ENCODE measurements at regions not wholly inside any gene's neighbourhood (a gene's known extent, or its start where the extent isn't known, plus 50 kb on each side); places are given as distances from the start of the nearest gene placed in this dataset.

DNA sequence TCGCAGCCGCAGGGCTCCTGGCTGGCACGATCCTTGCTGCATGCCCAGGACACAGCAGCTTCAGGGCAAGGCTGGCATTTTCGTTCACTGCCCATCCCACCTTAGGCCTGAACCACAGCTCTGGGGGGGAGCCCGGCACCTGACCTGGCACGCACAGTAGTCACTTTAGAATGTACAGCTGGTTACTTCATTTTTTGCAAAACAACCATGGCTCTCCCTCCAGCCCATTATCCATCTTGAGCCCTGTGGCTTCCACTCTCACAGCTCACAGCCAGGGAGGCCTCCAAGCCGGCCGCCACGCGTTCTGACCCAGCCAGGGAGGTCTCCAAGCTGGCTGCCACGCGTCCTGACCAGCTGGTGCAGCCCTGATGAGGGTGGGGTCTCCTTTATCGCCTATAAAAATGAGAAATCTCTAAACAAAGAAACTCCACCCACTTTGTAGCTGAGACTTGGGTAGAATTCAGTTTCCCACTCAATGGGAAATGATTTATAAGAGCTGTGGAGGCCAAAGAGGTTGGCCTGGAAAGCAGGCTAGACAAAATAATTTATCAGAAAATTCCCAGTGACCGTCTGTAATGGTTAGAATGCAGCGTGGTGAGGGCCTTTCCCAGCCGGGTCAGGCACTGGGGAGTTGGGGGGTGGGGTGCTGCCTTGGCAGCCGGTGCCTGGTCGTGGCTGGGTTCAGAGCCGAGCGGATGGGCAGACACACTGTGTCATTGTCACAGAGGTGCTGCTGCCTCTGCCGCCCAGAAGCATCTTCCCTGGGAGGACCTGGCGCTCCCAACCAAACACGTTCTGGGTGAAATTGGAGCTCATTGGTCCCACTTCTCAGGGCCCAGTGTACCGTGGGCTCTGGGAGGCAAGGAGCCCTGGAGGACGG, 54.6 kb upstream of the ACTRT2 start:
- TF ChIP-seq, protein P1, sequence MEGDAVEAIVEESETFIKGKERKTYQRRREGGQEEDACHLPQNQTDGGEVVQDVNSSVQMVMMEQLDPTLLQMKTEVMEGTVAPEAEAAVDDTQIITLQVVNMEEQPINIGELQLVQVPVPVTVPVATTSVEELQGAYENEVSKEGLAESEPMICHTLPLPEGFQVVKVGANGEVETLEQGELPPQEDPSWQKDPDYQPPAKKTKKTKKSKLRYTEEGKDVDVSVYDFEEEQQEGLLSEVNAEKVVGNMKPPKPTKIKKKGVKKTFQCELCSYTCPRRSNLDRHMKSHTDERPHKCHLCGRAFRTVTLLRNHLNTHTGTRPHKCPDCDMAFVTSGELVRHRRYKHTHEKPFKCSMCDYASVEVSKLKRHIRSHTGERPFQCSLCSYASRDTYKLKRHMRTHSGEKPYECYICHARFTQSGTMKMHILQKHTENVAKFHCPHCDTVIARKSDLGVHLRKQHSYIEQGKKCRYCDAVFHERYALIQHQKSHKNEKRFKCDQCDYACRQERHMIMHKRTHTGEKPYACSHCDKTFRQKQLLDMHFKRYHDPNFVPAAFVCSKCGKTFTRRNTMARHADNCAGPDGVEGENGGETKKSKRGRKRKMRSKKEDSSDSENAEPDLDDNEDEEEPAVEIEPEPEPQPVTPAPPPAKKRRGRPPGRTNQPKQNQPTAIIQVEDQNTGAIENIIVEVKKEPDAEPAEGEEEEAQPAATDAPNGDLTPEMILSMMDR (conservative IDR thresholded peaks at IDR 0.05; ENCODE audit: low read depth, low read length) = no peak
- no peak for TF ChIP-seq POLR2A (IDR thresholded peaks at IDR 0.05; ENCODE audit: low read depth, low read length)
- no peak for TF ChIP-seq RCOR1 (IDR thresholded peaks at IDR 0.05; ENCODE audit: insufficient replicate concordance, low read length)
- no peak for TF ChIP-seq SMC3 (IDR thresholded peaks at IDR 0.05; ENCODE audit: low read depth, low read length)
- no peak for TF ChIP-seq RFX5 (IDR thresholded peaks at IDR 0.05; ENCODE audit: low read depth, low read length)
- TF ChIP-seq MXI1 (IDR thresholded peaks at IDR 0.05; ENCODE audit: borderline replicate concordance, low read depth, low read length) = no peak
- TF ChIP-seq RAD21 (IDR thresholded peaks at IDR 0.05; ENCODE audit: low read length) = no peak
- TF ChIP-seq, protein P2, sequence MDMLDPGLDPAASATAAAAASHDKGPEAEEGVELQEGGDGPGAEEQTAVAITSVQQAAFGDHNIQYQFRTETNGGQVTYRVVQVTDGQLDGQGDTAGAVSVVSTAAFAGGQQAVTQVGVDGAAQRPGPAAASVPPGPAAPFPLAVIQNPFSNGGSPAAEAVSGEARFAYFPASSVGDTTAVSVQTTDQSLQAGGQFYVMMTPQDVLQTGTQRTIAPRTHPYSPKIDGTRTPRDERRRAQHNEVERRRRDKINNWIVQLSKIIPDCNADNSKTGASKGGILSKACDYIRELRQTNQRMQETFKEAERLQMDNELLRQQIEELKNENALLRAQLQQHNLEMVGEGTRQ (IDR thresholded peaks at IDR 0.05; ENCODE audit: low read depth, low read length) = no peak
- TF ChIP-seq FOS (IDR thresholded peaks at IDR 0.05; ENCODE audit: low read depth, low read length) = no peak
- TF ChIP-seq CHD1 (IDR thresholded peaks at IDR 0.05; ENCODE audit: low read depth, low read length) = no peak

All from IMR-90 (cell line).